Stimulated activated CD4-positive, alpha-beta T cell treated with anti-CD3 and anti-CD28 coated beads, Interleukin-1b, Interleukin-23, amount 100 ng/mL, for 1 hour (primary cell): ENCODE measurements at regions not wholly inside any gene's neighbourhood (a gene's known extent, or its start where the extent isn't known, plus 50 kb on each side); places are given as distances from the start of the nearest gene placed in this dataset.

Experiments used
- DNase-seq, 2 donors: peaks; one replicate each; pipeline ENCODE4 v3.0.0-alpha.2; 2020; ENCODE audit warnings: low read depth in 2 of 2

DNA sequence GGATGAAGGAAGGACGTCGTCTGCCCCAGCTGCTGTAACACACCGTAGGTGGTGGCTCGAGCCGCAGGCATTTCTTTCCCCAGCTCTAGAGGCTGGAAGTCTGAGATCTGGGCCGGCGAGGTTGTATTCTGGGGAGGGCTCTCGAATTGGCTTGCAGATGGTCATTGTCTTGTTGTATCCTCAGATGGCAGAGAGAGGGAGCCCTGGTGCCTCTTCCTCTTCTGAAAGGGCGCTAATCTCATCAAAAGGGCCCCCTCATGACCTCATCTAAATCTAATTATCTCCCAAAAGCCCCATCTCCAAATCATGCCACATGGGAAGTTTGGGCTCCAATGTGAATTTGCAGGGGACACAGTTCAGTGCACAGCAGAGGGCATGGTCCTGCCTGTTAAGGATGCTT is 109.0 kb downstream of the SIK1 start:
- no peak for DNase-seq

DNA sequence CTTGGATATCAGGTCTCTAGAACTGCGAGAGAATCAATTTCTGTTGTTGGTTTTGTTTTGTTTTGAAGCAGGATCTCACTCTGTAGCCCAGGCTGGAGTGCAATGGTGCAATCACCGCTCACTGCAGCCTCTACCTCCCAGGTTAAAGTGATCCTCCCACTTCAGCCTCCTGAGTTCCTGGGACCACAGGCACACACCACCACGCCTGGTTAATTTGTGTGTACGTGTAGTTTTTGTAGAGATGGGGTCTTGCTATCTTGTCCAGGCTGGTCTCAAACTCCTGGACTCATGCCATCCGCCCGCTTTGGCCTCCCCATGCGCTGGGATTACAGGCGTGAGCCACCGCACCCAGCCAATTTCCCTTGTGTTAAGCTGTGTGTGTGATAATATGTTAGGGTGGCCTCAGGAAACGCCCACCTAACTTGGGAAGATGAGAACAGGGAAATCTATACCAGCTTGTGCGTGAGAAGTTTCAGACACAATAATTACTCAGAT is 109.6 kb downstream of the SIK1 start:
- DNase-seq: no peak

- no peak for DNase-seq
Measured at GRCh38 chr21:43316156-43316845, 110.6 kb downstream of the SIK1 start.

- DNase-seq: no peak
Measured at GRCh38 chr21:43315244-43316137, 111.4 kb downstream of the SIK1 start.

DNA sequence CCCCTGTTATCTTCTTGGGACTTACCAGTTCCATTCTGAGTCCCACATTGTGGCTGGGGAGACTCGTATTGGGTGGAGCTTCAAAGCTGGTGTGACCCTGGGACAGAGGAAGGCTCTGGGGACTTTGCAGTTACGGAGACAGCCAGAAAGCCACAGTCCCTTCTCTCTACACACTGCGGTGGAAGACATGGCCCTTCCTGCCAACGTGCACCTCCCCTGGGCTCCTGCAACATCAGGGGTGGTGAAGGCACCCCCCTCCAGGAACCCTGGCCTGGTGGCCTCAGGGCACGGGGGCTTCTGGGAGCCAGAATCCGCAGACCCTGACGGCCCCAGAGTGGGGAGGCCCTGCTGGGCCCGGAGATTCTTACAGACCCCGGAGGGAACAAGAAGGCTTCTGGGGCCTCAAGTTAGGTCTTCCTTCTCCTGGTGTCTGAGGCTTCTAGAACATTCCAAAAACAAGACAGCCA is 113.0 kb downstream of the SIK1 start:
- no peak for DNase-seq

- DNase-seq: no peak
Measured at GRCh38 chr21:43313221-43313938, 113.6 kb downstream of the SIK1 start.

DNA sequence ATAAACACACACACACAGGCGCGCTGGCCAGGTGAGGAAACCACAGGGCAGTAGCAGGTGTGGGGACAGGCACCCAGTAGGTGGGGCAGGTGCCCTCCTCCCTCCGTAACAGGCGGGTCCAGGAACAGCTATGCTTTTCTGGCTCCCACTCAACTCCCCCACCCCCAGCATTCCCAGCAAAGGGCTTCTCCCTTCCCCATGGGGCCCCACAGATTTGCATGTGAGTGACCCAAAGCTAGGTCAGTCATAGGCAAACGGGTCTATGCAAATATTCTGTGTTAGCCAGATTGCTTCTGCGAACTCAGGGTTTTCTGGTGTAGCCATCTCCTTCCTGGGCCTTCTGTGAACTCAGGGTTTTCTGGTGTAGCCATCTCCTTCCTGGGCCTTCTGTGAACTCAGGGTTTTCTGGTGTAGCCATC is 114.2 kb downstream of the SIK1 start:
- DNase-seq: no peak

DNA sequence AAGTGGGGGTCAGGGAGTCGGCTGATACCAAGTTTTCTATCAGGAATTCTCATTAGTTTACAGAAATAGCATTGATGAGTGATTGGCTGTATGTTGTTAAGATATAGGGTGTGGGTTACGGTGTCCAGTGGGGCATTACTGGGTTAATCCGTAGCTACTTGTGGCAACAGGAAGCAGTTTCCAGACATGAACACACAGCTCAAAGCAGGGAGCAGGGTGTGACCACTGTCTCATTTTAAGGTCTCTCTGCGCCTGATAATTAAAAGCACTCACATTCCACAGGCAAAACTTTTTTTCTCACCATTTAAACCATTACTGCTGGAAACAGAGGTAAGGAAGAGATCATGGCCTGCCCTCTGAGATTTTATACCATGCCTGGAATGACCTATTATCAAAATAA is 114.9 kb downstream of the SIK1 start:
- DNase-seq: no peak

DNA sequence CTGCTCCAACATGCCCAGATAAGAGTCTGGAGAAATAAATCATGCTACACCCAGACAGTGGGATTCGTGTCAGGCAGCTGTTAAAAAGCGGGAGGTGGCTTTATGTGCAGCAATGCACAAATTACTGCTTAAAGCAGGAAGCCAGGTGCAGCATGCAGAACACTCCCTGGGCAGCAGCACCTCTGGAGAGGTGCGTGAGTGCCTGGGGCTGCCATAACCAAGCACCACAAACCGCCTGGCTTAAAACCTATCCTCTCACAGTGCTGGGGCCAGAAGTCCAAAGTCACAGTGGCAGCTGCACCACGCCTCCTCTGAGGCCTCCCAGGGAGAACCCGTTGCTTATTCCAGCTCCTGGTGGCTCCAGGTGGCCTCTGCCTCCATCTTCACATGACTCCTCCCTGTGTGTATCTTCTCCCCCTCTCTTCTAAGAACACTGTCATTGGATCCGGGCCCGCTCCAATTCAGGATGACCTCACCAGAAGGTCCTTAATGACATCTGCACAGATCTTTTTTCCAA is 115.6 kb downstream of the SIK1 start:
- DNase-seq: no peak

DNA sequence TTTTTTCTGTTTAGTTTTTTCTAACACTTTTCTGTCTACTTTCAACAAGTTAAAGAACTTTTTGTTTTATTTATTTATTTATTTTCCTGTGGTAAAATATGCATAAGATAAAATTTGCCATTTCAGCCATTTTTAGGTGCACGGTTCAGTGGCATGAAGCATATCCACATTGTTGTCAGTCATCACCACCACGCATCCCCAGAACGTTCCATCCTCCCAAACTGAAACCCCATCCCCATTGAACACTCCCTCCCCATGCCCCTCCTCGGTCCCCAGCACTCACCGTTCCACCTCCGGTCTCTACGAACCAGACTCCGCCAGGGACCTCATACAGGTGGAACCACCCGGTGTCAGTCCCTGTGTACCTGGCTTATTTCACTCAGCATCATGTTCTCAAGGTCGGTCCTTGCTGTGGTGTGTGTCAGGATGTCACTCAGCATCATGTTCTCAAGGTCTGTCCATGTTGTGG is 118.1 kb downstream of the SIK1 start:
- no peak for DNase-seq

DNA sequence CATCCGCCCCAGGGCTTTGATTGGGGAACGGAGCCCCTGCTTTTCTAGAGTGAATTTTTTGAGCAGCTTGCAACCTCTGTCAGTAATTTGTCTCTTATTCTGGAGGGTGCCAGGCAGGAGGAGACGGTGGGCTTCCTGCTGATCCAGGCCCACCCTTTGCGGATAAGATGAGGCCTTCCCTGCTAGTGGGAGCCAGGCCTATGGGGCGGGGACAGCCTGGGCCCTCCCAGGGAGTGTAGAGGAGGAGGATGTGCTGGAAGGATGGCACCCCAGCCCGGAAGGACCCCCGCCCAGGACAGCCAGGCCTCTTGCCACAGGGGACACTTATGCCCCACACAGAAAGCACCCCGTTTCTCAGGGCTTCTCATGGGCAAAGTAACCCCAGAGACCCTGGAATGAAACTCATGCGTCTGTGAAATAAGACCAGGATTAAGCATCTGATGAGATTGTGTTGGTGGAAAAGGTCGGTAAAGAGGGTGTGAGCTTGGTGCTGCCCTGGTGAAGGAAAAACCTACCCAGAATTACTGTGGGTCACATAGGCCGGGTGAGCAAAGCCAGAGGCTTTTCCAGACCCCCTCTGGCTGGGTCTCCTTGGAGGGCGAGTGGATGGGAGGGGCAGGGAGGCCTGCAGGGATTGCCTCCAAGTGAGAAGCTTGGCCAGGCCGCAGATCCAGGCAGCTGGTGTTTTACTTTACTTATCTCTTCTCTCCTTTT is 118.7 kb downstream of the SIK1 start:
- DNase-seq: no peak

DNA sequence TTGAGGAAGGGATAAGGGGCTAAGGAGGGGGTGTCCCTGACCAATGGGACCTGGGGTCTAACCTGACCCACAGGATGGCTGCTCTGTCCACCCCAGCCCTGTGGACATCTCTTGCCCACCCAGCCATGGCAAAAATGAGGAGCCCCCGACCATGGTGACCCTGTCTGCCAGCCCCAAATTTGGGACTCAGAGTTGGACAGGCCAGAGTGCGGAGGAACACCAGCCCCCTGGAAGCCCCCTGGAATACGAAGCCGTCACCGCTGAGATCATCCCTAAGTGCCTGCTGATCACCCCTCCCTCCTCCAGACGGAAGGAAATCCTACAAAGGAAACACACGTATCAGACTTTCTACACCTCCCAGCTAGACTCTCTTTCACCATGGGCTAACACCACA is 119.3 kb downstream of the SIK1 start:
- no peak for DNase-seq

GRCh38 chr21:43306911-43307676 is 119.8 kb downstream of the SIK1 start:
- no peak for DNase-seq

DNA sequence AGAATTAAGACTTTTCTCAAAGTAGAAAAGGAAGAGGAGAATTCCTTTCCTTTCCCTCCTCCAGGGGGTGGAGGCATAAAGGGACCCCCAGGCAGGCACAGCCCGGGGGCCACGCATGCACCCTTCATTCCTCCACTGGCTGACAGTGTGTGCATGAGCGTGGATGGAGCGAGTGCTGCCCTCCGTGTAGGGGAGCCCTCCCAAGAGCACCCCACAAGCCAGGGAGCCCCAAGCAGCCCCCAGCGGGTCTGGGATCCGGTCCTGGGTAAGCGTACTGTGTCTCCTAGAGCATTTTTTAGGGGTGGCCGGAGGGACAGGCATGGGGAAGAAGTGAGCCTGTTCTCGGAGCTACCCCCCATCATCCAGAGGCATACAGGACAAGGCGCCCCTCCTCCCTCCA is 120.5 kb downstream of the SIK1 start:
- no peak for DNase-seq

- DNase-seq: no peak
Measured at GRCh38 chr21:43305811-43306311, 121.1 kb downstream of the SIK1 start.

GRCh38 chr21:43305336-43305665 is 121.6 kb downstream of the SIK1 start:
- DNase-seq: no peak

- DNase-seq: no peak
Measured at GRCh38 chr21:43304621-43305335, 122.2 kb downstream of the SIK1 start.

GRCh38 chr21:43304206-43304605 is 122.7 kb downstream of the SIK1 start:
- DNase-seq: no peak

DNA sequence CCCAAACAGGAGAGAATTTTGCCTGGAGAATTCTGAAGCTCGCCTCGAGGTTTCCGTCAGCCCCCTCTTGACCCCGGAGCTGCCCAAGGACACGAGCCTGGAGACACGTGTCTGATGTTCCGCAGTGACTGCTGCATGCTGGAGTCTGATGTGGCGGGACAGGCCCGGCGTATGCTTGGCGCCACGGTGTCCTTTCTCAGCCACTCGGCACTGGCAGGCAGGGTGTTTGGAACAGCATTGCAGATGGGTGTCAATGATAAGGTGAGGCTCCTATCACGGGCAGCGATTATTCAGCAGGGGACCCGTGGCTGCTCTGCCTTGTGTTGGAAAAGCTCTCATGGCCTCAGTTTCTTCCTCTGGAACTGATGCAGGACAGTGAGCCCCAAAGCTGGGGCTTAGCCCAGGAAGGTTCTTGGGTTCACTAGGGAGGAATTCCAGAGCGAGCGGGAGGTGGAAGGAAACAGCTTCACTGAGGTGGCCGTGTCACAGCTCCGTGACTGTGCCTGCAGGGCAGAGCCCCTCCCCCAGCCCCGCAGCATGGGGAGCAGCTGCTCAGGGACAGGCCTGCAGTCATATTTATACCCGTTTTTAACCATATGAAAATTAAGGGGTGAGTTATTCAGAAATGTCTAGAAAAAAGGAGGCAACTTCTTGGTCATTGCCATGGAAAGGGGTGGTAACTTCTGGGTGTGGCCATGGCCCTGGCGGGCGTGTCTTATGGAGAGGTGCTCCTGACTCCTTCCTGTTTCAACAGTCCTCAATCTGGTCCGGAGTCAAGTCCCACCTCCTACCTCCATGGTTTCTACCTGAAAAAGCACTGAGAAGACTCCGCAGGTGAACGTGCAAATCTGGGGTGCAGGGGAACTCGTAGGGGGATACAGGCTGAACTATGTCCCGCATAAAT is 123.4 kb downstream of the SIK1 start:
- DNase-seq: no peak
